ENCODE measurements at regions not wholly inside any gene's neighbourhood (a gene's known extent, or its start where the extent isn't known, plus 50 kb on each side); places are given as distances from the start of the nearest gene placed in this dataset.

DNA sequence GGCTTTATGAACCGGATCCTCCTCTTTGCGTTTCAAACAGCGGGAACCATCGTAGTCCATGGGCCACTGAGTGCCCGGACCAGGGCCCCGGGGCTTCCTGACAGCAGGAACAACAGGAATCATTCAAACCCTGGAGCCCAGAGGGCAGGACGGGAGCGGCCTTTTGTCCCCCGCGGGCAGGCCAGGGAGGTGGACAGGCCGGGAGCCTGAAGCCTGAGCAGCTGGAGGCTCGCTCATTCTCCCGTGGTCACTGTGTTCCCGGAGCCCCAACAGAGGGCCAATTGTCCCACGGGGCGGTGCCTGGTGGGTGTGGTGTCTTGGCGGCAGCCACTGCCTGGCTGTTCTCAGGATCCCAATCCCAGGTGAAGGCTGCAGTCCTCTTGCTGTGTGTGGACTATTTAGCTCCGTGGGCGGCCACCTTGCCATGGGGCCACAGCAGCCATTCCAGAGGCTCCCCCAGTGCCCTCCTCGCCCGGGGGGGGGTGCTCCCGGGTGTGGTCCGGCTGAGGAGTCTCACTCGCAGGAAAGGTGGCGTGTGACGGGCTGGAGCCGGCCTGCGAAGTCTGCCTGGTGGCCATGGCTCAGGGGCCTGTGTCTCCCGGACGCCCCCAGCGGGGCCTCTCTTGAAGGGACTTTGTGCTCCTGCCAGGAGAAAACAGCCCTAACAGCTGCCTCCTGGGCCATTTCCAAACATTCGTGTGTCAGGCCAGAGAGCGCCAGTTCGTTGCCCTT lies 77.2 kb upstream of the BHLHE23 start (continued):
- TF ChIP-seq, protein P1, sequence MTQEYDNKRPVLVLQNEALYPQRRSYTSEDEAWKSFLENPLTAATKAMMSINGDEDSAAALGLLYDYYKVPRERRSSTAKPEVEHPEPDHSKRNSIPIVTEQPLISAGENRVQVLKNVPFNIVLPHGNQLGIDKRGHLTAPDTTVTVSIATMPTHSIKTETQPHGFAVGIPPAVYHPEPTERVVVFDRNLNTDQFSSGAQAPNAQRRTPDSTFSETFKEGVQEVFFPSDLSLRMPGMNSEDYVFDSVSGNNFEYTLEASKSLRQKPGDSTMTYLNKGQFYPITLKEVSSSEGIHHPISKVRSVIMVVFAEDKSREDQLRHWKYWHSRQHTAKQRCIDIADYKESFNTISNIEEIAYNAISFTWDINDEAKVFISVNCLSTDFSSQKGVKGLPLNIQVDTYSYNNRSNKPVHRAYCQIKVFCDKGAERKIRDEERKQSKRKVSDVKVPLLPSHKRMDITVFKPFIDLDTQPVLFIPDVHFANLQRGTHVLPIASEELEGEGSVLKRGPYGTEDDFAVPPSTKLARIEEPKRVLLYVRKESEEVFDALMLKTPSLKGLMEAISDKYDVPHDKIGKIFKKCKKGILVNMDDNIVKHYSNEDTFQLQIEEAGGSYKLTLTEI (CRISPR knock-in tag; conservative IDR thresholded peaks at IDR 0.05): no peak
- TF ChIP-seq, protein P2, sequence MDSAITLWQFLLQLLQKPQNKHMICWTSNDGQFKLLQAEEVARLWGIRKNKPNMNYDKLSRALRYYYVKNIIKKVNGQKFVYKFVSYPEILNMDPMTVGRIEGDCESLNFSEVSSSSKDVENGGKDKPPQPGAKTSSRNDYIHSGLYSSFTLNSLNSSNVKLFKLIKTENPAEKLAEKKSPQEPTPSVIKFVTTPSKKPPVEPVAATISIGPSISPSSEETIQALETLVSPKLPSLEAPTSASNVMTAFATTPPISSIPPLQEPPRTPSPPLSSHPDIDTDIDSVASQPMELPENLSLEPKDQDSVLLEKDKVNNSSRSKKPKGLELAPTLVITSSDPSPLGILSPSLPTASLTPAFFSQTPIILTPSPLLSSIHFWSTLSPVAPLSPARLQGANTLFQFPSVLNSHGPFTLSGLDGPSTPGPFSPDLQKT (CRISPR knock-in tag; IDR thresholded peaks at IDR 0.05; ENCODE audit: borderline replicate concordance): no peak
- no peak for TF ChIP-seq U2AF1 (optimal IDR thresholded peaks at IDR 0.05; ENCODE audit: low read depth, low read length)
- TF ChIP-seq KLF9 (CRISPR knock-in tag; IDR thresholded peaks at IDR 0.05; ENCODE audit: low read depth): no peak
- no peak for TF ChIP-seq ZNF33A (CRISPR knock-in tag; IDR thresholded peaks at IDR 0.05; ENCODE audit: borderline replicate concordance)
- TF ChIP-seq KLF6 (CRISPR knock-in tag; IDR thresholded peaks at IDR 0.05): 0 out of 2 replicates have a peak, but pooled peaks have one; percentile 17
- peak; percentile 7; the same call in 1 of the 2 replicates for TF ChIP-seq STAG1 (CRISPR knock-in tag; IDR thresholded peaks at IDR 0.05)
- TF ChIP-seq, protein P3, sequence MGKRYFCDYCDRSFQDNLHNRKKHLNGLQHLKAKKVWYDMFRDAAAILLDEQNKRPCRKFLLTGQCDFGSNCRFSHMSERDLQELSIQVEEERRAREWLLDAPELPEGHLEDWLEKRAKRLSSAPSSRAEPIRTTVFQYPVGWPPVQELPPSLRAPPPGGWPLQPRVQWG (CRISPR knock-in tag; IDR thresholded peaks at IDR 0.05; ENCODE audit: borderline replicate concordance, low read depth): no peak
- TF ChIP-seq AGO1 (IDR thresholded peaks at IDR 0.05; ENCODE audit: low read depth, low read length, poor library complexity, severe bottlenecking): no peak
- TF ChIP-seq ZNF7 (CRISPR knock-in tag; IDR thresholded peaks at IDR 0.05): no peak
- no peak for TF ChIP-seq JUNB (CRISPR knock-in tag; IDR thresholded peaks at IDR 0.05; ENCODE audit: borderline replicate concordance)
- TF ChIP-seq, protein P4, sequence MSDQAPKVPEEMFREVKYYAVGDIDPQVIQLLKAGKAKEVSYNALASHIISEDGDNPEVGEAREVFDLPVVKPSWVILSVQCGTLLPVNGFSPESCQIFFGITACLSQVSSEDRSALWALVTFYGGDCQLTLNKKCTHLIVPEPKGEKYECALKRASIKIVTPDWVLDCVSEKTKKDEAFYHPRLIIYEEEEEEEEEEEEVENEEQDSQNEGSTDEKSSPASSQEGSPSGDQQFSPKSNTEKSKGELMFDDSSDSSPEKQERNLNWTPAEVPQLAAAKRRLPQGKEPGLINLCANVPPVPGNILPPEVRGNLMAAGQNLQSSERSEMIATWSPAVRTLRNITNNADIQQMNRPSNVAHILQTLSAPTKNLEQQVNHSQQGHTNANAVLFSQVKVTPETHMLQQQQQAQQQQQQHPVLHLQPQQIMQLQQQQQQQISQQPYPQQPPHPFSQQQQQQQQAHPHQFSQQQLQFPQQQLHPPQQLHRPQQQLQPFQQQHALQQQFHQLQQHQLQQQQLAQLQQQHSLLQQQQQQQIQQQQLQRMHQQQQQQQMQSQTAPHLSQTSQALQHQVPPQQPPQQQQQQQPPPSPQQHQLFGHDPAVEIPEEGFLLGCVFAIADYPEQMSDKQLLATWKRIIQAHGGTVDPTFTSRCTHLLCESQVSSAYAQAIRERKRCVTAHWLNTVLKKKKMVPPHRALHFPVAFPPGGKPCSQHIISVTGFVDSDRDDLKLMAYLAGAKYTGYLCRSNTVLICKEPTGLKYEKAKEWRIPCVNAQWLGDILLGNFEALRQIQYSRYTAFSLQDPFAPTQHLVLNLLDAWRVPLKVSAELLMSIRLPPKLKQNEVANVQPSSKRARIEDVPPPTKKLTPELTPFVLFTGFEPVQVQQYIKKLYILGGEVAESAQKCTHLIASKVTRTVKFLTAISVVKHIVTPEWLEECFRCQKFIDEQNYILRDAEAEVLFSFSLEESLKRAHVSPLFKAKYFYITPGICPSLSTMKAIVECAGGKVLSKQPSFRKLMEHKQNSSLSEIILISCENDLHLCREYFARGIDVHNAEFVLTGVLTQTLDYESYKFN (CRISPR knock-in tag; conservative IDR thresholded peaks at IDR 0.05): peak; percentile 91
- no peak for TF ChIP-seq ZMAT3 (CRISPR knock-in tag; conservative IDR thresholded peaks at IDR 0.05)
- TF ChIP-seq THAP11 (CRISPR knock-in tag; IDR thresholded peaks at IDR 0.05): no peak
- TF ChIP-seq FOXJ3 (CRISPR knock-in tag; IDR thresholded peaks at IDR 0.05; ENCODE audit: borderline replicate concordance): peak; percentile 57; the same call in 1 of the 2 replicates
- TF ChIP-seq GABPA (IDR thresholded peaks at IDR 0.05; ENCODE audit: low read depth, low read length): no peak
- no peak for TF ChIP-seq GABPA (CRISPR knock-in tag; IDR thresholded peaks at IDR 0.05; ENCODE audit: low read depth)
- TF ChIP-seq ZNF263 (CRISPR knock-in tag; IDR thresholded peaks at IDR 0.05): peak; percentile 47
- peak; percentile 69; the same call in 1 of the 2 replicates for TF ChIP-seq HOXA5 (CRISPR knock-in tag; IDR thresholded peaks at IDR 0.05)
- peak; percentile 47; the same call in 1 of the 2 replicates for TF ChIP-seq JUN (CRISPR knock-in tag; IDR thresholded peaks at IDR 0.05)
- TF ChIP-seq MED1 (CRISPR knock-in tag; IDR thresholded peaks at IDR 0.05): peak; percentile 52; the same call in 1 of the 2 replicates
- TF ChIP-seq FOXO1 (CRISPR knock-in tag; IDR thresholded peaks at IDR 0.05): 0 out of 2 replicates have a peak, but pooled peaks have one; percentile 10
- no peak for TF ChIP-seq ZNF460 (CRISPR knock-in tag; IDR thresholded peaks at IDR 0.05; ENCODE audit: borderline replicate concordance)
- TF ChIP-seq ZNF569 (CRISPR knock-in tag; IDR thresholded peaks at IDR 0.05; ENCODE audit: borderline replicate concordance): no peak

Data from HepG2 (cell line).